SU-DHL-6 (cell line): ENCODE measurements at regions not wholly inside any gene's neighbourhood (a gene's known extent, or its start where the extent isn't known, plus 50 kb on each side); places are given as distances from the start of the nearest gene placed in this dataset.

Source experiments
- EZH2phosphoT487 ChIP-seq: fragments of 200-600 bp; sonication (generic), shearing (Covaris generic); conservative IDR thresholded peaks from 2 replicates; pipeline ENCODE4 v1.6.1; 2018; ENCODE audit warnings: mild to moderate bottlenecking, antibody characterized with exemption, low read length, moderate library complexity, mixed read lengths
- TF ChIP-seq, protein P1 (sequence below): fragments of 200-600 bp; sonication (generic); IDR thresholded peaks from one replicate; pipeline ENCODE4 v1.5.1; 2017; ENCODE audit warnings: antibody characterized with exemption, mild to moderate bottlenecking, low read length, moderate library complexity; ENCODE audit not compliant: insufficient read depth, poor library complexity, severe bottlenecking

DNA sequence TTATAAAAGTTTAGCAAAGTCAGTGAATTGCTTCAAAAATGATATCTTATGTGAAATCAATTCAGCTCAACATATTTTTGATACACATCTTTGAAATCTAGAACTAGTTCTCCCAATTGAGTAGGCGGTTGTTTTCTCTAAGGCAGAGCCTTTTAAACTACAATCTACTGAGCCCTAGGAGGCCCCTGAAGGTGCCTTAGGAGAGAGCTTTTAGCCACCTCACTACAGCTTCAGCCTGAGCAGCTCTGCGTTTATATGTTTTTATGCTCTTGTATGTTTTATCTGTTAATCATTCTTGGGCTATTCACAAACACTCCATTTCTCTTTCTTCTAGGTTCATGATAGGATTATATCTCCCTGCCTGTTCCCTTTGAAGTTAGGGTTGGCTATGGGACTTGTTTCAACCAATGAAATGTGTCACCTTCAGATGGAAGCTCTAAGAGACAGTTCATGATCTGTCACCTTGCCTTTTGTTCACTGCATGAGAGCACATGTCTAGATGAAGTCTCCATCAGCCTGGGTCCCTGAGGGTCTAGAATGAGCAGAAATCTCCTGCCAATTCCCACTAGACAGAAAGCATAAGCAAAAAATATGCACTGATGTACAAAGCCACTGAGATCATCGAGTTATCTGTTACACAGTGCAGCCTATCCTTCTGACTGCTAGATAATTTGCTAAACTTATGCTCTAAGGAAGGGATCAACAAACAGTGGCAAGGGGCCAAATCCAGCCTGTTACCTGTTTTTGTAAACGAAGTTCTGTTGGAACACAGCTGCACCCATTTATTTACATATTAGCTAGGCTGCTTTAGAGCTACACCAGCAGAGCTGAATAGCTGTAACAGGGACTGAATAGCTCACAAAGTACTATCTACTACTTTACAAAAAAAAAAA, 128.5 kb upstream of the CDK1 start:
- TF ChIP-seq, protein P1, sequence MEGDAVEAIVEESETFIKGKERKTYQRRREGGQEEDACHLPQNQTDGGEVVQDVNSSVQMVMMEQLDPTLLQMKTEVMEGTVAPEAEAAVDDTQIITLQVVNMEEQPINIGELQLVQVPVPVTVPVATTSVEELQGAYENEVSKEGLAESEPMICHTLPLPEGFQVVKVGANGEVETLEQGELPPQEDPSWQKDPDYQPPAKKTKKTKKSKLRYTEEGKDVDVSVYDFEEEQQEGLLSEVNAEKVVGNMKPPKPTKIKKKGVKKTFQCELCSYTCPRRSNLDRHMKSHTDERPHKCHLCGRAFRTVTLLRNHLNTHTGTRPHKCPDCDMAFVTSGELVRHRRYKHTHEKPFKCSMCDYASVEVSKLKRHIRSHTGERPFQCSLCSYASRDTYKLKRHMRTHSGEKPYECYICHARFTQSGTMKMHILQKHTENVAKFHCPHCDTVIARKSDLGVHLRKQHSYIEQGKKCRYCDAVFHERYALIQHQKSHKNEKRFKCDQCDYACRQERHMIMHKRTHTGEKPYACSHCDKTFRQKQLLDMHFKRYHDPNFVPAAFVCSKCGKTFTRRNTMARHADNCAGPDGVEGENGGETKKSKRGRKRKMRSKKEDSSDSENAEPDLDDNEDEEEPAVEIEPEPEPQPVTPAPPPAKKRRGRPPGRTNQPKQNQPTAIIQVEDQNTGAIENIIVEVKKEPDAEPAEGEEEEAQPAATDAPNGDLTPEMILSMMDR = no peak
- no peak for TF ChIP-seq EZH2phosphoT487
